H9 (cell line): ENCODE measurements at regions not wholly inside any gene's neighbourhood (a gene's known extent, or its start where the extent isn't known, plus 50 kb on each side); places are given as distances from the start of the nearest gene placed in this dataset.

Experiments used
- DNase-seq: peaks from one replicate; pipeline ENCODE4 v3.0.0-alpha.2; 2017
- H2AFZ ChIP-seq: one replicate; pipeline ENCODE4 v1.6.1; 2013; ENCODE audit warnings: mild to moderate bottlenecking, low read length, control low read depth, moderate library complexity
- H2AK5ac ChIP-seq: 2 replicates; pipeline ENCODE4 v1.6.1; 2013; ENCODE audit warnings: low read length, control low read depth, mixed read lengths; ENCODE audit not compliant: insufficient read length
- H2BK120ac ChIP-seq: one replicate; pipeline ENCODE4 v1.6.1; 2013; ENCODE audit warnings: low read depth, mild to moderate bottlenecking, low read length, control low read depth, inconsistent platforms; ENCODE audit not compliant: poor library complexity, severe bottlenecking
- H2BK12ac ChIP-seq: 2 replicates; pipeline ENCODE4 v1.6.1; 2013; ENCODE audit warnings: low read length, control low read depth, mixed read lengths, low read depth; ENCODE audit not compliant: insufficient read length
- H2BK15ac ChIP-seq: 2 replicates; pipeline ENCODE4 v1.6.1; 2013; ENCODE audit warnings: low read depth, low read length, control low read depth
- H2BK20ac ChIP-seq: one replicate; pipeline ENCODE4 v1.6.1; 2013; ENCODE audit warnings: low read depth, mild to moderate bottlenecking, low read length, control low read depth, inconsistent platforms; ENCODE audit not compliant: poor library complexity, severe bottlenecking
- H2BK5ac ChIP-seq: 2 replicates; pipeline ENCODE4 v1.6.1; 2013; ENCODE audit warnings: low read length, control low read depth, mixed read lengths; ENCODE audit not compliant: insufficient read length
- H3K14ac ChIP-seq: 2 replicates; pipeline ENCODE4 v1.6.1; 2013; ENCODE audit warnings: low read length, control low read depth; ENCODE audit not compliant: insufficient read depth
- H3K18ac ChIP-seq: 2 replicates; pipeline ENCODE4 v1.6.1; 2013; ENCODE audit warnings: low read depth, mild to moderate bottlenecking, mixed read lengths, low read length, control low read depth; ENCODE audit not compliant: insufficient read length
- H3K23ac ChIP-seq: 2 replicates; pipeline ENCODE4 v1.6.1; 2013; ENCODE audit warnings: low read length, control low read depth, mixed read lengths, low read depth; ENCODE audit not compliant: insufficient read length
- H3K23me2 ChIP-seq: 2 replicates; pipeline ENCODE4 v1.6.1; 2013; ENCODE audit warnings: low read depth, mild to moderate bottlenecking, mixed read lengths, low read length, control low read depth; ENCODE audit not compliant: insufficient read length, poor library complexity, severe bottlenecking
- H3K27ac ChIP-seq: 2 replicates; pipeline ENCODE4 v1.5.1; 2013; ENCODE audit warnings: low read length, control low read depth, mixed read lengths, low read depth; ENCODE audit not compliant: insufficient read length
- H3K27me3 ChIP-seq: 2 replicates; pipeline ENCODE4 v1.6.1; 2013; ENCODE audit warnings: low read length, control low read depth, inconsistent platforms; ENCODE audit not compliant: insufficient read depth
- H3K4ac ChIP-seq: 2 replicates; pipeline ENCODE4 v1.6.1; 2013; ENCODE audit warnings: low read depth, mild to moderate bottlenecking, control low read depth, inconsistent platforms, low read length, moderate library complexity
- H3K4me1 ChIP-seq: 2 replicates; pipeline ENCODE4 v1.6.1; 2013; ENCODE audit warnings: low read length, control low read depth, inconsistent platforms; ENCODE audit not compliant: insufficient read depth
- H3K4me2 ChIP-seq: 2 replicates; pipeline ENCODE4 v1.6.1; 2013; ENCODE audit warnings: low read length, control low read depth, mixed read lengths; ENCODE audit not compliant: insufficient read length, insufficient read depth
- H3K56ac ChIP-seq: 2 replicates; pipeline ENCODE4 v1.6.1; 2013; ENCODE audit warnings: low read depth, mild to moderate bottlenecking, mixed read lengths, low read length, control low read depth; ENCODE audit not compliant: insufficient read length
- H3K79me1 ChIP-seq: 2 replicates; pipeline ENCODE4 v1.6.1; 2013; ENCODE audit warnings: low read depth, mild to moderate bottlenecking, moderate library complexity, low read length, control low read depth, inconsistent platforms; ENCODE audit not compliant: insufficient read depth, poor library complexity, severe bottlenecking
- H3K79me2 ChIP-seq: 2 replicates; pipeline ENCODE4 v1.6.1; 2013; ENCODE audit warnings: low read length, control low read depth, inconsistent platforms; ENCODE audit not compliant: insufficient read depth
- H3K9ac ChIP-seq: 2 replicates; pipeline ENCODE4 v1.6.1; 2013; ENCODE audit warnings: low read length, control low read depth, mixed read lengths; ENCODE audit not compliant: insufficient read length; ENCODE audit errors: extremely low read depth
- H3K9me3 ChIP-seq: one replicate; pipeline ENCODE4 v1.6.1; 2013; ENCODE audit warnings: low read depth, low read length, inconsistent platforms; ENCODE audit not compliant: control insufficient read depth
- H3T11ph ChIP-seq: one replicate; pipeline ENCODE4 v1.6.1; 2013; ENCODE audit warnings: mild to moderate bottlenecking, low read length, control low read depth, inconsistent platforms
- H4K20me1 ChIP-seq: one replicate; pipeline ENCODE4 v1.6.1; 2013; ENCODE audit not compliant: control insufficient read depth, insufficient read length, insufficient read depth
- H4K5ac ChIP-seq: 2 replicates; pipeline ENCODE4 v1.6.1; 2013; ENCODE audit warnings: low read depth, mild to moderate bottlenecking, mixed read lengths, low read length, control low read depth; ENCODE audit not compliant: insufficient read length
- H4K8ac ChIP-seq: replicated peaks from 2 replicates; pipeline ENCODE4 v1.6.1; 2013; ENCODE audit warnings: low read length, control low read depth, mixed read lengths, low read depth; ENCODE audit not compliant: insufficient read length
- H4K91ac ChIP-seq: 2 replicates; pipeline ENCODE4 v1.6.1; 2013; ENCODE audit warnings: low read depth, mild to moderate bottlenecking, moderate library complexity, mixed read lengths, low read length, control low read depth; ENCODE audit not compliant: insufficient read length
- H3K27ac Mint-ChIP-seq, 3 experiments: 2 replicates in 2 of 3; 3 replicates in 1 of 3; pipeline ENCODE4 v1.8.0; 2020 to 2021; ENCODE audit warnings: mixed read lengths in 3 of 3, mild to moderate bottlenecking in 1 of 3, moderate library complexity in 1 of 3
- H3K27me3 Mint-ChIP-seq: 2 replicates; pipeline ENCODE4 v1.8.0; 2021; ENCODE audit warnings: low read depth, mild to moderate bottlenecking, moderate library complexity, mixed read lengths
- H3K36me3 Mint-ChIP-seq, 3 experiments: 2 replicates in 2 of 3; 3 replicates in 1 of 3; pipeline ENCODE4 v1.8.0; 2020 to 2021; ENCODE audit warnings: low read depth in 3 of 3, mixed read lengths in 3 of 3; ENCODE audit not compliant: insufficient read depth in 1 of 3
- H3K4me1 Mint-ChIP-seq, 2 experiments: 2 replicates each; pipeline ENCODE4 v1.8.0; 2020; ENCODE audit warnings: mixed read lengths in 2 of 2
- H3K4me3 Mint-ChIP-seq, 2 experiments: 2 replicates in 1 of 2; 3 replicates in 1 of 2; pipeline ENCODE4 v1.8.0; 2020 to 2021; ENCODE audit warnings: mild to moderate bottlenecking in 2 of 2, mixed read lengths in 2 of 2, moderate library complexity in 1 of 2
- H3K9me3 Mint-ChIP-seq, 2 experiments: 2 replicates in 1 of 2; 3 replicates in 1 of 2; pipeline ENCODE4 v1.8.0; 2020; ENCODE audit warnings: mild to moderate bottlenecking in 2 of 2, mixed read lengths in 2 of 2, moderate library complexity in 1 of 2
- CTCF ChIP-seq: fragments of 200-600 bp; sonication (generic); conservative IDR thresholded peaks from 3 replicates; pipeline ENCODE4 v1.8.0; 2021; ENCODE audit warnings: antibody characterized with exemption, mild to moderate bottlenecking
- WGBS: extraction: QIAGEN DNeasy Blood & Tissue Kit; methylation state at CpG from one replicate; pipeline ENCODE4 v1.1.7; 2013; ENCODE audit warnings: missing lambda C conversion rate, low lambda C conversion rate, mixed read lengths; ENCODE audit not compliant: insufficient read length; ENCODE audit errors: extremely low coverage; 5-methylcytosine and 5-hydroxymethylcytosine counted together

GRCh38 chr13:105153611-105154010 is 1381.9 kb downstream of the EFNB2 start:
- Histone ChIP-seq H3K79me1 (no peaks in the 10 kb centered on the region), H3K4me1 (no peaks in the 10 kb centered on the region; the same call in 1 of the 2 replicates), H2BK12ac (no peak overlapping the region), H3K9ac (no peak overlapping the region), H4K8ac (no peak overlapping the region), H3K4ac (no peak overlapping the region), H3K27me3 (no peaks in the 10 kb centered on the region), H4K20me1 (no peaks in the 10 kb centered on the region), H3K14ac (no peak overlapping the region), H3K23me2 (no peaks in the 10 kb centered on the region), H2AFZ (no peak overlapping the region), H3K27ac (no peak overlapping the region), H2BK15ac (no peak overlapping the region), H3K4me2 (no peak overlapping the region), H3K18ac (no peak overlapping the region), H3K23ac (no peak overlapping the region), H3T11ph (no peak overlapping the region), H4K5ac (no peak overlapping the region), H2AK5ac (no peak overlapping the region), H2BK5ac (no peak overlapping the region), H4K91ac (no peak overlapping the region), H2BK20ac (no peak overlapping the region), H3K56ac (no peak overlapping the region), H3K79me2 (no peaks in the 10 kb centered on the region), H3K9me3 (no peaks in the 10 kb centered on the region), H2BK120ac (no peak overlapping the region)
- no peak for TF ChIP-seq CTCF
- no peak overlapping the region for H3K4me3 Mint-ChIP-seq
- no peak for DNase-seq
- H3K9me3 Mint-ChIP-seq = no peaks in the 10 kb centered on the region; a peak in 4 of 5 replicates
- no peaks in the 10 kb centered on the region; a peak in 1 of 4 replicates for H3K4me1 Mint-ChIP-seq
- H3K36me3 Mint-ChIP-seq = no peaks in the 10 kb centered on the region
- WGBS = no CpG with 5 or more reads among the region's 1 CpG
- no peak overlapping the region for H3K27ac Mint-ChIP-seq
- H3K27me3 Mint-ChIP-seq = no peaks in the 10 kb centered on the region
